ENCODE measurements at regions not wholly inside any gene's neighbourhood (a gene's known extent, or its start where the extent isn't known, plus 50 kb on each side); places are given as distances from the start of the nearest gene placed in this dataset.
"Not testable (repeated sequence)": the region's sequence is repeated elsewhere in the genome, so short reads cannot be mapped to it uniquely, and the experiment has no call there.

DNA sequence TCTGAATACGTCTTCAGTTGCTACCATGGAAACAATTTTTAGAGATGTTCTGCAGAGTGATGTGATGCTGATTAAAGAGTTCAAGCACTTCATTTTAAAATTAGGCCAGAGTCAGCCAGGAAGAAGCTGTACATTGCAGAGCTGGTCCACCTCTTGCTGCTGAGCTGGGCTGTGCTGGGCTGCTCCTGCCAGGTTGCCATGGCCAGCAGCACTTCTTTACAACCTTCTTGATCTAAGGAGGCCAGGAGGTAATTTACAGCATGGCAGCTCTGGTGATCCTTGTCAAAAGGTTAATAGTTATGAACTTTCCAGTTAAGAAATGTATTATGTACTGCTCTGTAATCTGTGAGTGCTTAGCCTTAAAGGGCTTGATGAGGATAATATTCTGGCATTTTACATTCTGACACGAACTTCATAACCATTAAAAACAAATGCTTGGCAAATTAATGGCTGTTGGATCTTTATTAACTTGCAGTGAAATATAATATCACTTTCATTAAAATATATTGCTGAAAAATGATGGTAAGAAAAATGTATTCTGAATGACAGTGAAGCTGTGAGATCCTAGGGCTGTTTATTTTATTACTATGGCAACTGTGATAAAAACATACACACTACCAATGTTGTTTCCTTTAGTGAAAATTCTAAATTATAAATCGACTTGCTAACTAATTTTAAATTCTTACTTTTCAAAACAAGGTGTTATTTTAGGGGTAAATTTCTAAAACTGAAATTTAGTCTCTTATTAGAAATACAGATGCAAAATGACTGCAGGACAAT, 259.7 kb downstream of the RFPL4B start:
- no peaks in the 10 kb centered on the region for H3K27me3 ChIP-seq
- no peak overlapping the region for H3K27ac ChIP-seq
- H3K4me1 ChIP-seq: no peaks in the 10 kb centered on the region
- TF ChIP-seq Cebpa-rat (IDR thresholded peaks at IDR 0.05): no peak
- H4K20me1 ChIP-seq: no peaks in the 10 kb centered on the region
- no peak overlapping the region for H3K9ac ChIP-seq
- no peak overlapping the region for H3K4me3 ChIP-seq
- H3K9me3 ChIP-seq (replicated peaks in 1 of 11): peaks cover 22 to 28% (median 23%) of the 10 kb centered on the region in 11 experiments
- no peak overlapping the region for H3K4me2 ChIP-seq
- H3K36me3 ChIP-seq: 0 out of 22 replicates have a peak, but pooled peaks cover 0 to 5% (median 0%) of the 10 kb centered on the region in 11 experiments

DNA sequence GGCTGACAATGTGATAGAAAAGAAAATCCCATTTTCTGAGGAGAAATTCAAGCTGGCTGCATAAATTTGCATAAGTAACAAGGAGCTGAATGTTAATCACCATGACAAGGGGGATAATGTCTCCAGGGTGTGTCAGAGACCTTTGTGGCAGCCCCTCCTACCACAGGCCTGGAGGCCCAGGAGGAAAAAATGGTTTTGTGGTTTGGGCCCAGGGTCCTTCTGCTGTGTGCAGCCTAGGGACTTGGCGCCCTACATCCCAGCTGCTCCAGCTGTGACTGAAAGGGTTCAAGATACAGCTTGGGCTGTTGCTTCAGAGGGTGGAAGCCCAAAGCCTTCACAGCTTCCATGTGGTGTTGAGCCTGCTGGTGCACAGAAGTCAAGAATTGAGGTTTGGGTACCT, 261.8 kb downstream of the RFPL4B start:
- H3K27me3 ChIP-seq, H3K4me3 ChIP-seq, H3K9ac ChIP-seq, H3K27ac ChIP-seq, H3K4me1 ChIP-seq, H4K20me1 ChIP-seq, H3K36me3 ChIP-seq, H3K4me2 ChIP-seq: not testable (repeated sequence)
- peaks cover 22 to 28% (median 23%) of the 10 kb centered on the region in 11 experiments for H3K9me3 ChIP-seq (replicated peaks in 1 of 11)

DNA sequence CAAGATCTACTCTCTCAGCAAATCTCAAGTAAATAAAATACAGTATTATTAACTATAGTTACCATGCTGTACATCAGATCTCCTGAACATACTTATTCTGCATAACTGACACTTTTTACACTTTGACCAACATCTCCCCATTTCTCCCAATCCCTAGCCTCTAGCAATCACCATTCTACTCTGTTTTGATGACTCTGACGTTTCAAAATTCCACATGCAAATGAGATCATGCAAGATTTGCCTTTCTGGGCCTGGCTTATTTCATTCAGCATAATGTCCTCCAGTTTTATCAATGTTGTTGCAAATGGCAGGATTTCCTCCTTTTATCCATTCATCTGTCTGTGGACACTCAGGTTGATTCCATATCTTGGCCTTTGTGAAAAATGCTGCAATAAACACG, 266.3 kb downstream of the RFPL4B start:
- Histone ChIP-seq H3K9me3 (replicated peaks in 1 of 11) (peaks cover 16 to 21% (median 17%) of the 10 kb centered on the region in 11 experiments), H3K27me3 (no peaks in the 10 kb centered on the region), H3K4me3 (no peak overlapping the region), H3K9ac (no peak overlapping the region), H3K4me1 (no peaks in the 10 kb centered on the region), H3K4me2 (no peak overlapping the region), H3K27ac (no peak overlapping the region), H3K36me3 (0 out of 22 replicates have a peak, but pooled peaks cover 0 to 5% (median 0%) of the 10 kb centered on the region in 11 experiments), H4K20me1 (no peaks in the 10 kb centered on the region)
- no peak for TF ChIP-seq Cebpa-rat (IDR thresholded peaks at IDR 0.05)

DNA sequence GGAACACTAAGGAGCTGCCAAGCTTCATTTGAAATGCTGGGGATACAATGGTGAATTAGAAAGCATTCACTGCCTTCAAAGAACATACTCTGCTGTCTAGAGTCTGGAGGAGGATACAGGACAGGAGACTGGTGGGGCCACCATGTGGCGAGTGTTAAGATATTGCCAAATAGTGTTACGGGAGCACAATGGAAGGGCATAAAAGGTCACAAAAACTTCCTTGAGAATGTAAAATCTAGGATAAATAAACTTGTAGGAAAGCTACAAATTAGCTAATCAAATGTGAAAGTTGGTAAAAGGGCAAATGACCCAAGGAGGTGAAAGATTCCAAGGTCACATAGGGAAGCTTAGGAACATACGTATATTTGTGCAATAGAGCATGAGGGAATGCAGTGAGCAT, 271.7 kb downstream of the RFPL4B start:
- peaks cover 0 to 13% (median 0%) of the 10 kb centered on the region in 10 experiments; a peak in 4 of 20 replicates for H3K4me1 ChIP-seq
- no peaks in the 10 kb centered on the region for H3K27me3 ChIP-seq
- H3K27ac ChIP-seq: no peak overlapping the region
- H4K20me1 ChIP-seq: no peaks in the 10 kb centered on the region
- no peak overlapping the region for H3K9ac ChIP-seq
- H3K4me2 ChIP-seq: no peak overlapping the region
- H3K9me3 ChIP-seq (replicated peaks in 1 of 11): no peaks in the 10 kb centered on the region
- no peaks in the 10 kb centered on the region for H3K36me3 ChIP-seq
- no peak overlapping the region for H3K4me3 ChIP-seq
- TF ChIP-seq Cebpa-rat (IDR thresholded peaks at IDR 0.05): no peak

DNA sequence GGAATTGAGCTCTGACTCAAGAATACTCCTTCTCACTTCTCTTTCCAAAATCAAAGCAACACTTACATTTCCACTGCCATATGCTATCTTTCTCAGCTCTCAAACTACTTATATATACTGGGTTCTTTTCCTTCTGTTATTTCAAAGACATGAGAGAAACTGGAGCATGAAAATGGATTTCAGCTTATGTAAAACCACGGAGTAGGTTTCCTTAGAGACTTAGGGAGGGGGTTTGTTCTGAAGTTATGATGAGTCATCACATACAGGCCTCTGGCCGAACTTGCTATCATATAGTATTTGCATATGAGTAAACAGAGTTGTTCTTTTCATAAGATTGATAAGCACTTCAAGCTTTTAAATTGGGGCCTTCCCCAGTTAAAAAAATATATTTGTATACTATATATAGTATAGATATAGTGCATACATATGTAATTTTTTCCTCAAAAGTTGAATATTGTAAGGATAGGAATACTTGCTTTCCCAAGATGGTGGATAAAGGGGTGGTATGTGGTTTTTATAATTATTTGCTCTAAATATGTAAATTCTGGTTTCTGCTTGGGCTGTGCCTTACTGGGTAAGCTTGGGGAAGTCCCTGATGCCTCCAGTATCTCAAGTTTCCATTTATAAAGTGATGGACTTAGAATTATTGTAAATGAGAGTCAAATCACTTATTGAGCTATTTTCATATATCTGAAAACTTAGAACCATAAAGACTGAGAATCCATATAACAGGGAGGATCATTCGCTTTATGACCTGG, 273.9 kb downstream of the RFPL4B start:
- Histone ChIP-seq H3K9ac (no peak overlapping the region), H3K4me3 (no peak overlapping the region), H3K4me2 (peak overlapping the region in 3 of 11 experiments; percentile 21 to 54 (median 30); a peak in 4 of 22 replicates), H3K4me1 (peaks cover 0 to 13% (median 0%) of the 10 kb centered on the region in 10 experiments; a peak in 4 of 20 replicates), H3K9me3 (replicated peaks in 1 of 11) (no peaks in the 10 kb centered on the region), H3K27ac (no peak overlapping the region), H3K27me3 (no peaks in the 10 kb centered on the region), H4K20me1 (no peaks in the 10 kb centered on the region), H3K36me3 (no peaks in the 10 kb centered on the region)
- no peak for TF ChIP-seq Cebpa-rat (IDR thresholded peaks at IDR 0.05)

DNA sequence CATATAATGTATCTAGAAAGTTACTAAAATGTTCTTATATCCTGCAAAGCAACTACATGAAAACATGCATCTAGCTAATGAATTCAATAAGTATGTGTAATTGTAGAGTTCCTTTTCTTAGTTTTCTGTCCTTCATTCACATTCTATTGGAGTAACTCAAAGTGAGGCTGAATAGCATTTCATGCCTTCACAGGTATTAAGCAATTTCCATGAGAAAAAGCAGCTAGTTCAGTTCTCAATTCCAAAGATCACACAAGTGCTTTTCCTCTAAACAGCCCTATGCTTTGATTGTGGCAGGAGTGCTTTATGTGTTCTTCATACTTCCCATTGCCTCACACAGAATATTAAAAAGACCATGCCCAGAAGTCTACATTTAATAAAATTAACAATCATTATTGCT, 274.9 kb downstream of the RFPL4B start:
- Histone ChIP-seq H3K9me3 (replicated peaks in 1 of 11) (no peaks in the 10 kb centered on the region), H3K4me3 (no peak overlapping the region), H3K27ac (no peak overlapping the region), H4K20me1 (no peaks in the 10 kb centered on the region), H3K27me3 (no peaks in the 10 kb centered on the region), H3K9ac (no peak overlapping the region), H3K4me1 (peaks cover 0 to 21% (median 7%) of the 10 kb centered on the region in 10 experiments; a peak in 14 of 20 replicates), H3K36me3 (no peaks in the 10 kb centered on the region), H3K4me2 (no peak overlapping the region)
- no peak for TF ChIP-seq Cebpa-rat (IDR thresholded peaks at IDR 0.05)

DNA sequence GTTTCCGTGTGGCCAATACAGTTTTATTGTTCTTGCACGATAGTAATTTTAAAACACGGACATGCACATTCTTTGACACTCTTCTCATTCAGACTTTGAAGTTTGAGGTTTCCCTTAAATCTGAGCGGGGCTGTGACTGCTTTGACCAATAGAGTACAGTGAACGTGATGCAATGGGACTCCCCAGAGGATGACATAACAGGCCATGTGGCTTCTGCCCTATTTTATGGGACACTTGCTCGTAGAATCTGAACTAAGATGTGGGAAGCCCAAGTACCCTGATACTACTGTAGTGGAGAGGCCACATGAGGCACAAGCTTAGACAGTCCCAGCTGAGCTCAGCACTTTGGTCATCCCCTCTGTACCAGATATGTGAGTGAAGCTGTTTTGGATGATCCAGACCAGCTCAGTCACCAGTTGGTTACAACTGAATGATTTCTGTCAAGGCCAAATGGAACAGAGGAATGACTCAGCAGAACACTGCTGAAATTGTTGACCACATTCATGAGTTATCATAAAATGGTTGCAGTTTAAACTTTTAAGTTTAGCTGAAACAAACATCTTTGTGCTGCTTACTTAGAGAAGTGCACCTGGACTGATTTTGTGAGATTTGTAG, 279.4 kb downstream of the RFPL4B start:
- peak overlapping the region in 6 of 11 experiments; percentile 31 to 51 (median 41); a peak in 11 of 22 replicates for H3K27ac ChIP-seq
- H3K4me3 ChIP-seq: no peak overlapping the region
- no peaks in the 10 kb centered on the region for H3K9me3 ChIP-seq (replicated peaks in 1 of 11)

DNA sequence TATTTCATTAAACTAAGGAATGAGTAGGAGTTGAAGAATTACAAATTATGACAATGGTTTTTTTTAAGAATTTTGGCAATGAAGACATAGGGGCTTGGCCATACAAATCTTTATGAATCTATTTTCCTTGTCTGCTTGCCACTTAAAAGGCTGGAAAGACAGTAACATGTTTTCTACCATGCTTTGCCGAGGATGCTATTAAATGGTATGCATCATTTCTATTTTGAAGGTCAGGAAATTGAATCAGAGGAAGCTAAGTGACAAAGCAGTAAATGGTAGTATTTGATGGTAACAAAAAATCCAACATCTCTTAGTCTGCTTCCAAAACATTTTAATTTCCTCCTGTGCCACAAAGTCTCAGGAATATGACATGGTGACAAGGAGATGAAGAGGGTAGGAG, 287.2 kb downstream of the RFPL4B start:
- no peaks in the 10 kb centered on the region for H4K20me1 ChIP-seq
- no peak overlapping the region for H3K4me3 ChIP-seq
- H3K27ac ChIP-seq: no peak overlapping the region
- peak overlapping the region in 2 of 11 experiments; percentile 21 to 28; a peak in 1 of 22 replicates for H3K4me2 ChIP-seq
- H3K27me3 ChIP-seq: no peaks in the 10 kb centered on the region
- H3K9me3 ChIP-seq (replicated peaks in 1 of 11): peaks cover 4 to 7% (median 5%) of the 10 kb centered on the region in 11 experiments; a peak in 13 of 22 replicates
- no peaks in the 10 kb centered on the region for H3K36me3 ChIP-seq
- TF ChIP-seq Cebpa-rat (IDR thresholded peaks at IDR 0.05): no peak
- no peak overlapping the region for H3K9ac ChIP-seq
- H3K4me1 ChIP-seq: peaks cover 0 to 17% (median 0%) of the 10 kb centered on the region in 10 experiments; a peak in 5 of 20 replicates

More for the DNA sequence above, 279.4 kb downstream of the RFPL4B start:
- Histone ChIP-seq H3K4me2 (peak overlapping the region in 8 of 11 experiments; percentile 8 to 52 (median 25); a peak in 10 of 22 replicates), H3K9ac (no peak overlapping the region), H3K4me1 (peaks cover 0 to 12% (median 7%) of the 10 kb centered on the region in 10 experiments; a peak in 14 of 20 replicates), H3K36me3 (no peaks in the 10 kb centered on the region), H4K20me1 (no peaks in the 10 kb centered on the region), H3K27me3 (no peaks in the 10 kb centered on the region)
- no peak for TF ChIP-seq Cebpa-rat (IDR thresholded peaks at IDR 0.05)

Measured in BLaER1 treated with 17β-estradiol and CSF1 and Interleukin-3, amounts not matched to agents 10 nM and 100 nM (cell line).